HEK293 (cell line): ENCODE measurements at regions not wholly inside any gene's neighbourhood (a gene's known extent, or its start where the extent isn't known, plus 50 kb on each side); places are given as distances from the start of the nearest gene placed in this dataset.

Experiments used
- PRDM4 ChIP-seq: fragments of 450-650 bp; formaldehyde crosslinking; IDR thresholded peaks from 2 replicates; pipeline ENCODE4 v1.5.1; 2017; ENCODE audit warnings: missing biosample characterization, missing genetic modification characterization
- PRDM6 ChIP-seq: fragments of 450-650 bp; formaldehyde crosslinking; IDR thresholded peaks from 2 replicates; pipeline ENCODE4 v1.5.1; 2017; ENCODE audit warnings: missing biosample characterization, missing genetic modification characterization
- REST ChIP-seq: fragments of 450-650 bp; formaldehyde crosslinking; IDR thresholded peaks from 2 replicates; pipeline ENCODE4 v1.5.1; 2016; ENCODE audit warnings: missing biosample characterization, missing genetic modification characterization
- YY1 ChIP-seq: fragments of 450-650 bp; formaldehyde crosslinking; IDR thresholded peaks from 2 replicates; pipeline ENCODE4 v1.5.1; 2018; ENCODE audit warnings: missing biosample characterization, missing genetic modification characterization
- ZNF184 ChIP-seq: fragments of 450-650 bp; IDR thresholded peaks from 2 replicates; pipeline ENCODE4 v1.5.1; 2018; ENCODE audit warnings: missing biosample characterization, mild to moderate bottlenecking, missing genetic modification characterization
- ZNF19 ChIP-seq: fragments of 450-650 bp; formaldehyde crosslinking; IDR thresholded peaks from 2 replicates; pipeline ENCODE4; 2016; ENCODE audit warnings: missing biosample characterization, missing genetic modification characterization, low read depth
- ZNF24 ChIP-seq: fragments of 450-650 bp; formaldehyde crosslinking; IDR thresholded peaks from 2 replicates; pipeline ENCODE4 v1.5.1; 2016; ENCODE audit warnings: missing biosample characterization, missing genetic modification characterization
- ZNF514 ChIP-seq: fragments of 450-650 bp; formaldehyde crosslinking; IDR thresholded peaks from 2 replicates; pipeline ENCODE4 v1.5.1; 2016; ENCODE audit warnings: missing biosample characterization, missing genetic modification characterization
- ZNF530 ChIP-seq: fragments of 450-650 bp; formaldehyde crosslinking; IDR thresholded peaks from 2 replicates; pipeline ENCODE4 v1.5.1; 2016; ENCODE audit warnings: low read depth, missing biosample characterization, missing genetic modification characterization
- ZNF777 ChIP-seq: fragments of 450-650 bp; formaldehyde crosslinking; IDR thresholded peaks from 2 replicates; pipeline ENCODE4 v1.5.1; 2017; ENCODE audit warnings: missing biosample characterization, missing genetic modification characterization, borderline replicate concordance
- ZNF791 ChIP-seq: fragments of 450-650 bp; formaldehyde crosslinking; IDR thresholded peaks from 2 replicates; pipeline ENCODE4 v1.5.1; 2016; ENCODE audit warnings: missing biosample characterization, missing genetic modification characterization
- TF ChIP-seq, protein P1 (sequence below): fragments of 450-650 bp; formaldehyde crosslinking; IDR thresholded peaks from 2 replicates; pipeline ENCODE4 v1.5.1; 2016; ENCODE audit warnings: missing biosample characterization, missing genetic modification characterization

GRCh38 chr14:50010752-50011151 is 105.6 kb downstream of the VCPKMT start:
- TF ChIP-seq ZNF19 (tag by site-specific recombination) (no peak), YY1 (tag by site-specific recombination) (no peak), PRDM4 (tag by site-specific recombination) (no peak), ZNF530 (tag by site-specific recombination) (no peak), REST (tag by site-specific recombination) (no peak), ZNF24 (tag by site-specific recombination) (no peak), ZNF777 (tag by site-specific recombination) (no peak), PRDM6 (tag by site-specific recombination) (no peak), ZNF184 (tag by site-specific recombination) (no peak), ZNF791 (tag by site-specific recombination) (no peak), ZNF514 (tag by site-specific recombination) (no peak)
- TF ChIP-seq, protein P1, sequence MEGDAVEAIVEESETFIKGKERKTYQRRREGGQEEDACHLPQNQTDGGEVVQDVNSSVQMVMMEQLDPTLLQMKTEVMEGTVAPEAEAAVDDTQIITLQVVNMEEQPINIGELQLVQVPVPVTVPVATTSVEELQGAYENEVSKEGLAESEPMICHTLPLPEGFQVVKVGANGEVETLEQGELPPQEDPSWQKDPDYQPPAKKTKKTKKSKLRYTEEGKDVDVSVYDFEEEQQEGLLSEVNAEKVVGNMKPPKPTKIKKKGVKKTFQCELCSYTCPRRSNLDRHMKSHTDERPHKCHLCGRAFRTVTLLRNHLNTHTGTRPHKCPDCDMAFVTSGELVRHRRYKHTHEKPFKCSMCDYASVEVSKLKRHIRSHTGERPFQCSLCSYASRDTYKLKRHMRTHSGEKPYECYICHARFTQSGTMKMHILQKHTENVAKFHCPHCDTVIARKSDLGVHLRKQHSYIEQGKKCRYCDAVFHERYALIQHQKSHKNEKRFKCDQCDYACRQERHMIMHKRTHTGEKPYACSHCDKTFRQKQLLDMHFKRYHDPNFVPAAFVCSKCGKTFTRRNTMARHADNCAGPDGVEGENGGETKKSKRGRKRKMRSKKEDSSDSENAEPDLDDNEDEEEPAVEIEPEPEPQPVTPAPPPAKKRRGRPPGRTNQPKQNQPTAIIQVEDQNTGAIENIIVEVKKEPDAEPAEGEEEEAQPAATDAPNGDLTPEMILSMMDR (tag by site-specific recombination) = no peak
